WTC11 (cell line): ENCODE measurements at regions not wholly inside any gene's neighbourhood (a gene's known extent, or its start where the extent isn't known, plus 50 kb on each side); places are given as distances from the start of the nearest gene placed in this dataset.

Source experiments
- ATAC-seq: fragments of 200-7000 bp; cut with Tn5 transposase; 2 replicates; pipeline ENCODE4 v1.10.0; 2021; ENCODE audit warnings: mild to moderate bottlenecking, moderate library complexity
- CTCF ChIA-PET: fragments of 300-600 bp; sonication (Branson Sonifier 250); formaldehyde crosslinking; loops from one replicate; lab custom pipeline; 2021; ENCODE audit warnings: antibody characterized with exemption; lab: Charles Lee
- POLR2A ChIA-PET: fragments of 350-600 bp; sonication (Branson Sonifier 250); formaldehyde crosslinking; loops from one replicate; lab custom pipeline; 2021; ENCODE audit warnings: antibody characterized with exemption; lab: Charles Lee
- DNase-seq: peaks from one replicate; pipeline ENCODE4 v3.0.0; 2021; ENCODE audit warnings: low spot score
- H3K27ac Mint-ChIP-seq: 2 replicates; pipeline ENCODE4 v1.8.0; 2021; ENCODE audit warnings: mixed read lengths
- H3K27me3 Mint-ChIP-seq: 2 replicates; pipeline ENCODE4 v1.8.0; 2021; ENCODE audit warnings: low read depth, mild to moderate bottlenecking, moderate library complexity, mixed read lengths
- H3K36me3 Mint-ChIP-seq: 2 replicates; pipeline ENCODE4 v1.8.0; 2021; ENCODE audit warnings: mixed read lengths
- H3K4me1 Mint-ChIP-seq: 2 replicates; pipeline ENCODE4 v1.8.0; 2022; ENCODE audit warnings: mixed read lengths
- H3K4me3 Mint-ChIP-seq: 2 replicates; pipeline ENCODE4 v1.8.0; 2021; ENCODE audit warnings: mild to moderate bottlenecking, moderate library complexity, mixed read lengths
- H3K9me3 Mint-ChIP-seq: 2 replicates; pipeline ENCODE4 v1.8.0; 2021; ENCODE audit warnings: mixed read lengths
- CREB1 ChIP-seq: sonication (generic); formaldehyde crosslinking; IDR thresholded peaks from 2 replicates; pipeline ENCODE4 v1.8.0; 2023; ENCODE audit warnings: mild to moderate bottlenecking, missing genetic modification reagents
- E2F1 ChIP-seq: sonication (generic); formaldehyde crosslinking; IDR thresholded peaks from 2 replicates; pipeline ENCODE4 v1.8.0; 2022; ENCODE audit warnings: mild to moderate bottlenecking, missing genetic modification reagents
- EMX1 ChIP-seq: fragments of 250-450 bp; sonication (Bioruptor Pico); IDR thresholded peaks from 2 replicates; pipeline ENCODE4 v1.8.0; 2021; ENCODE audit warnings: mild to moderate bottlenecking
- FOXJ3 ChIP-seq: sonication (generic); formaldehyde crosslinking; IDR thresholded peaks from 2 replicates; pipeline ENCODE4 v1.9.0; 2021; ENCODE audit warnings: missing genetic modification reagents, mild to moderate bottlenecking, borderline replicate concordance
- FOXK1 ChIP-seq: sonication (generic); formaldehyde crosslinking; IDR thresholded peaks from 2 replicates; pipeline ENCODE4 v1.8.0; 2022; ENCODE audit warnings: mild to moderate bottlenecking, moderate library complexity, missing genetic modification reagents
- GTF2I ChIP-seq: fragments of 250-450 bp; sonication (Bioruptor Pico); conservative IDR thresholded peaks from 2 replicates; pipeline ENCODE4 v1.4.0; 2021; ENCODE audit warnings: mild to moderate bottlenecking
- JUN ChIP-seq: sonication (generic); formaldehyde crosslinking; IDR thresholded peaks from 2 replicates; pipeline ENCODE4 v1.8.0; 2023; ENCODE audit warnings: mild to moderate bottlenecking, missing genetic modification reagents
- MLX ChIP-seq: sonication (generic); formaldehyde crosslinking; IDR thresholded peaks from 2 replicates; pipeline ENCODE4 v1.8.1; 2023; ENCODE audit warnings: mild to moderate bottlenecking, missing genetic modification reagents, moderate library complexity
- MXD4 ChIP-seq: fragments of 250-450 bp; sonication (Bioruptor Pico); IDR thresholded peaks from 2 replicates; pipeline ENCODE4 v1.8.0; 2021; ENCODE audit warnings: mild to moderate bottlenecking, moderate library complexity, borderline replicate concordance
- MYBL2 ChIP-seq: sonication (generic); formaldehyde crosslinking; IDR thresholded peaks from 2 replicates; pipeline ENCODE4 v1.8.1; 2023; ENCODE audit warnings: mild to moderate bottlenecking, moderate library complexity, missing genetic modification reagents
- NFYB ChIP-seq: sonication (generic); formaldehyde crosslinking; conservative IDR thresholded peaks from 2 replicates; pipeline ENCODE4 v1.8.0; 2022; ENCODE audit warnings: low read depth, missing genetic modification reagents
- PREB ChIP-seq: sonication (generic); formaldehyde crosslinking; IDR thresholded peaks from 2 replicates; pipeline ENCODE4 v1.8.1; 2022; ENCODE audit warnings: mild to moderate bottlenecking, missing genetic modification reagents, moderate library complexity, borderline replicate concordance
- PRRX2 ChIP-seq: fragments of 250-450 bp; sonication (Bioruptor Pico); IDR thresholded peaks from 2 replicates; pipeline ENCODE4 v1.8.0; 2021; ENCODE audit warnings: mild to moderate bottlenecking
- RORB ChIP-seq: fragments of 250-450 bp; sonication (Bioruptor Pico); IDR thresholded peaks from 2 replicates; pipeline ENCODE4 v1.9.0; 2021; ENCODE audit warnings: mild to moderate bottlenecking
- SMAD4 ChIP-seq: sonication (generic); formaldehyde crosslinking; IDR thresholded peaks from 2 replicates; pipeline ENCODE4 v1.8.0; 2022; ENCODE audit warnings: mild to moderate bottlenecking, missing genetic modification reagents
- TCF7 ChIP-seq: sonication (generic); formaldehyde crosslinking; IDR thresholded peaks from 2 replicates; pipeline ENCODE4 v1.8.0; 2022; ENCODE audit warnings: mild to moderate bottlenecking, low read depth, missing genetic modification reagents, moderate library complexity
- ZBTB21 ChIP-seq: sonication (generic); formaldehyde crosslinking; IDR thresholded peaks from 2 replicates; pipeline ENCODE4 v1.8.1; 2023; ENCODE audit warnings: mild to moderate bottlenecking, missing genetic modification reagents, borderline replicate concordance
- ZNF219 ChIP-seq: sonication (generic); formaldehyde crosslinking; IDR thresholded peaks from 2 replicates; pipeline ENCODE4 v1.8.0; 2023; ENCODE audit warnings: missing genetic modification reagents, mild to moderate bottlenecking, borderline replicate concordance
- ZNF317 ChIP-seq: sonication (generic); formaldehyde crosslinking; IDR thresholded peaks from 2 replicates; pipeline ENCODE4 v1.8.1; 2023; ENCODE audit warnings: low read depth, mild to moderate bottlenecking, moderate library complexity, missing genetic modification reagents, borderline replicate concordance
- ZNF396 ChIP-seq: fragments of 250-450 bp; sonication (Bioruptor Pico); IDR thresholded peaks from 2 replicates; pipeline ENCODE4 v1.8.0; 2021; ENCODE audit warnings: mild to moderate bottlenecking, moderate library complexity, borderline replicate concordance
- ZNF671 ChIP-seq: fragments of 250-450 bp; sonication (Bioruptor Pico); IDR thresholded peaks from 2 replicates; pipeline ENCODE4 v1.8.0; 2021; ENCODE audit warnings: mild to moderate bottlenecking
- TF ChIP-seq, protein P1 (sequence below): sonication (generic); formaldehyde crosslinking; IDR thresholded peaks from 2 replicates; pipeline ENCODE4 v1.8.0; 2022; ENCODE audit warnings: mild to moderate bottlenecking, missing genetic modification reagents
- TF ChIP-seq, protein P2 (sequence below): sonication (generic); formaldehyde crosslinking; IDR thresholded peaks from 2 replicates; pipeline ENCODE4 v1.8.1; 2022; ENCODE audit warnings: missing genetic modification reagents, borderline replicate concordance
- TF ChIP-seq, protein P3 (sequence below): fragments of 250-450 bp; sonication (Bioruptor Pico); IDR thresholded peaks from 2 replicates; pipeline ENCODE4 v1.9.0; 2021; ENCODE audit warnings: mild to moderate bottlenecking, borderline replicate concordance

- ChIA-PET CTCF (no interaction called here), POLR2A (interaction anchor here (0.5 kb wide), 1 partner anchor 19 kb away, joined by 3 read pairs; no protein-coding TSS in a partner anchor)
- H3K36me3 Mint-ChIP-seq = no peaks in the 10 kb centered on the region
- H3K27ac Mint-ChIP-seq = no peak overlapping the region
- H3K27me3 Mint-ChIP-seq = no peaks in the 10 kb centered on the region
- no peak overlapping the region for H3K4me3 Mint-ChIP-seq
- ATAC-seq (no peak), DNase-seq (no peak)
- no peak for TF ChIP-seq NFYB (CRISPR knock-in tag)
- TF ChIP-seq ZNF671 (CRISPR knock-in tag) = no peak
- no peak for TF ChIP-seq FOXK1 (CRISPR knock-in tag)
- TF ChIP-seq ZBTB21 (CRISPR knock-in tag) = no peak
- TF ChIP-seq GTF2I (CRISPR knock-in tag) = no peak
- TF ChIP-seq FOXJ3 (CRISPR knock-in tag) = no peak
- no peak for TF ChIP-seq MLX
- no peak for TF ChIP-seq ZNF317
- no peak for TF ChIP-seq ZNF219
- TF ChIP-seq MYBL2 (CRISPR knock-in tag) = no peak
- no peak for TF ChIP-seq MXD4 (CRISPR knock-in tag)
- no peak for TF ChIP-seq PRRX2
- TF ChIP-seq, protein P1, sequence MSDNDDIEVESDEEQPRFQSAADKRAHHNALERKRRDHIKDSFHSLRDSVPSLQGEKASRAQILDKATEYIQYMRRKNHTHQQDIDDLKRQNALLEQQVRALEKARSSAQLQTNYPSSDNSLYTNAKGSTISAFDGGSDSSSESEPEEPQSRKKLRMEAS (CRISPR knock-in tag) = no peak
- TF ChIP-seq TCF7 (CRISPR knock-in tag) = no peak
- no peak for TF ChIP-seq E2F1 (CRISPR knock-in tag)
- TF ChIP-seq, protein P2, sequence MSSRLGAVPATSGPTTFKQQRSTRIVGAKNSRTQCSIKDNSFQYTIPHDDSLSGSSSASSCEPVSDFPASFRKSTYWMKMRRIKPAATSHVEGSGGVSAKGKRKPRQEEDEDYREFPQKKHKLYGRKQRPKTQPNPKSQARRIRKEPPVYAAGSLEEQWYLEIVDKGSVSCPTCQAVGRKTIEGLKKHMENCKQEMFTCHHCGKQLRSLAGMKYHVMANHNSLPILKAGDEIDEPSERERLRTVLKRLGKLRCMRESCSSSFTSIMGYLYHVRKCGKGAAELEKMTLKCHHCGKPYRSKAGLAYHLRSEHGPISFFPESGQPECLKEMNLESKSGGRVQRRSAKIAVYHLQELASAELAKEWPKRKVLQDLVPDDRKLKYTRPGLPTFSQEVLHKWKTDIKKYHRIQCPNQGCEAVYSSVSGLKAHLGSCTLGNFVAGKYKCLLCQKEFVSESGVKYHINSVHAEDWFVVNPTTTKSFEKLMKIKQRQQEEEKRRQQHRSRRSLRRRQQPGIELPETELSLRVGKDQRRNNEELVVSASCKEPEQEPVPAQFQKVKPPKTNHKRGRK (CRISPR knock-in tag) = no peak
- no peak for TF ChIP-seq JUN (CRISPR knock-in tag)
- H3K4me1 Mint-ChIP-seq = no peaks in the 10 kb centered on the region
- peaks cover 3% of the 10 kb centered on the region; the same call in 1 of the 2 replicates for H3K9me3 Mint-ChIP-seq
Observed at GRCh38 chr4:28913466-28913865, 1806.7 kb upstream of the PCDH7 start.

DNA sequence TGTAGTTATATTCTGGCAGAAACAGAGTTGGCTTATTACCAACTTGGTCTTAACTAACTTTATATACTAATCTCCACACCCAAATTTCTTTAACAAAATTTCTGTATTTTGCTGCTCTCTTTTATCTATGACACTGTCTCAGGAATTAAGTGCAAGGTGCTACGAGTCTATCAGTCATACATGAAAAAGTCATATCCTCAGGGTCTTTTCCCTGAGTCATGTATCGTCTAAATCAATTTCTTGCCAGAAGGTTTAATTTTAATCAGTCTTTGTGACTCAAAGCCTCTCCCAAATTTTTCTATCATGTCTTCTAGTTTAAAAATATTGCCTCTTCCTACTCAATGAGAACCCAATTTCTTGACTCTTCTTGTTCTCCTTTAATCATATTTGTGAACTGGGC lies 1803.6 kb upstream of the PCDH7 start:
- Mint-ChIP-seq H3K36me3 (no peaks in the 10 kb centered on the region), H3K4me3 (no peak overlapping the region), H3K27me3 (no peaks in the 10 kb centered on the region), H3K9me3 (no peaks in the 10 kb centered on the region), H3K4me1 (peaks cover 3% of the 10 kb centered on the region), H3K27ac (no peak overlapping the region)
- ATAC-seq (no peak), DNase-seq (no peak)
- CTCF ChIA-PET = no interaction called here
- TF ChIP-seq SMAD4 (CRISPR knock-in tag) (no peak), CREB1 (CRISPR knock-in tag) (no peak), ZNF396 (CRISPR knock-in tag) (no peak), RORB (no peak)
- POLR2A ChIA-PET = no interaction called here

DNA sequence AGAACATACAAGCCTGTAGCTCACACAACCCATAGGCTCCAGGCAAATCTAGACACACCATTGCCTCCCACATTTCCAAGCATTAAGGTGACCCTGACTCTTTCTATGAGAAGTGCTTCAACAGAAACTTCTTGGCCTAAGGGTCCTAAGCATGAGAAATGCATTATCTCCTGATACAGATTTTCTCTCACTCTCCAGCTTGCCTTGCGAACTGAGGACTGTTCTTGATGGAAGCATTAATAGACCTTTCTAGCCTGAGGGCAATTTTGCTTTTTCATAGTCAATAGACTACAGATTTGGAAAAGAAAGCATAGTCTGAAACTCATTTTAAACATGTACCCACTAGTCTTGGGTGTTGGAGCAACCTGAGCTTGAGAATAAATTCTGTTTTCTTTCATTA lies 1801.3 kb upstream of the PCDH7 start:
- ChIA-PET CTCF (no interaction called here), POLR2A (no interaction called here)
- Mint-ChIP-seq H3K4me1 (peaks cover 3% of the 10 kb centered on the region), H3K9me3 (peaks cover 2% of the 10 kb centered on the region; the same call in 1 of the 2 replicates), H3K27me3 (no peaks in the 10 kb centered on the region), H3K4me3 (no peak overlapping the region), H3K36me3 (no peaks in the 10 kb centered on the region), H3K27ac (no peak overlapping the region)
- ATAC-seq (no peak), DNase-seq (no peak)
- TF ChIP-seq, protein P1 (CRISPR knock-in tag) = no peak
- TF ChIP-seq FOXK1 (CRISPR knock-in tag) = no peak
- TF ChIP-seq PREB (CRISPR knock-in tag) = no peak
- TF ChIP-seq EMX1 = no peak
- TF ChIP-seq, protein P3, sequence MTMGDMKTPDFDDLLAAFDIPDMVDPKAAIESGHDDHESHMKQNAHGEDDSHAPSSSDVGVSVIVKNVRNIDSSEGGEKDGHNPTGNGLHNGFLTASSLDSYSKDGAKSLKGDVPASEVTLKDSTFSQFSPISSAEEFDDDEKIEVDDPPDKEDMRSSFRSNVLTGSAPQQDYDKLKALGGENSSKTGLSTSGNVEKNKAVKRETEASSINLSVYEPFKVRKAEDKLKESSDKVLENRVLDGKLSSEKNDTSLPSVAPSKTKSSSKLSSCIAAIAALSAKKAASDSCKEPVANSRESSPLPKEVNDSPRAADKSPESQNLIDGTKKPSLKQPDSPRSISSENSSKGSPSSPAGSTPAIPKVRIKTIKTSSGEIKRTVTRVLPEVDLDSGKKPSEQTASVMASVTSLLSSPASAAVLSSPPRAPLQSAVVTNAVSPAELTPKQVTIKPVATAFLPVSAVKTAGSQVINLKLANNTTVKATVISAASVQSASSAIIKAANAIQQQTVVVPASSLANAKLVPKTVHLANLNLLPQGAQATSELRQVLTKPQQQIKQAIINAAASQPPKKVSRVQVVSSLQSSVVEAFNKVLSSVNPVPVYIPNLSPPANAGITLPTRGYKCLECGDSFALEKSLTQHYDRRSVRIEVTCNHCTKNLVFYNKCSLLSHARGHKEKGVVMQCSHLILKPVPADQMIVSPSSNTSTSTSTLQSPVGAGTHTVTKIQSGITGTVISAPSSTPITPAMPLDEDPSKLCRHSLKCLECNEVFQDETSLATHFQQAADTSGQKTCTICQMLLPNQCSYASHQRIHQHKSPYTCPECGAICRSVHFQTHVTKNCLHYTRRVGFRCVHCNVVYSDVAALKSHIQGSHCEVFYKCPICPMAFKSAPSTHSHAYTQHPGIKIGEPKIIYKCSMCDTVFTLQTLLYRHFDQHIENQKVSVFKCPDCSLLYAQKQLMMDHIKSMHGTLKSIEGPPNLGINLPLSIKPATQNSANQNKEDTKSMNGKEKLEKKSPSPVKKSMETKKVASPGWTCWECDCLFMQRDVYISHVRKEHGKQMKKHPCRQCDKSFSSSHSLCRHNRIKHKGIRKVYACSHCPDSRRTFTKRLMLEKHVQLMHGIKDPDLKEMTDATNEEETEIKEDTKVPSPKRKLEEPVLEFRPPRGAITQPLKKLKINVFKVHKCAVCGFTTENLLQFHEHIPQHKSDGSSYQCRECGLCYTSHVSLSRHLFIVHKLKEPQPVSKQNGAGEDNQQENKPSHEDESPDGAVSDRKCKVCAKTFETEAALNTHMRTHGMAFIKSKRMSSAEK = no peak
